Lung (tissue), 11 donors: ENCODE measurements at regions not wholly inside any gene's neighbourhood (a gene's known extent, or its start where the extent isn't known, plus 50 kb on each side); places are given as distances from the start of the nearest gene placed in this dataset.

Experiments
- ATAC-seq: fragments of 200-7000 bp; cut with Tn5 transposase; one replicate; pipeline ENCODE4 v1.9.1; 2020; ENCODE audit warnings: moderate number of reproducible peaks; ENCODE audit not compliant: insufficient read depth, low FRiP score
- DNase-seq, 3 donors: peaks; one replicate each; pipeline ENCODE4 v3.0.0-alpha.2; 2013 to 2017
- H3K27ac ChIP-seq, 2 donors: one replicate each; pipeline ENCODE4 v1.5.1; 2013; ENCODE audit warnings: mild to moderate bottlenecking in 2 of 2, moderate library complexity in 2 of 2, control low read depth in 1 of 2, inconsistent platforms in 1 of 2, low read depth in 1 of 2, low read length in 1 of 2
- H3K27me3 ChIP-seq, 3 donors: one replicate each; pipeline ENCODE4 v1.5.1; 2013; ENCODE audit warnings: low read length in 2 of 3; ENCODE audit not compliant: control insufficient read depth in 3 of 3, insufficient read depth in 3 of 3
- H3K36me3 ChIP-seq, 4 donors: one replicate each; pipeline ENCODE4 v1.5.1; 2013; ENCODE audit warnings: low read length in 4 of 4, mild to moderate bottlenecking in 1 of 4, moderate library complexity in 1 of 4; ENCODE audit not compliant: control insufficient read depth in 4 of 4, insufficient read depth in 4 of 4
- H3K4me1 ChIP-seq, 5 donors: one replicate each; pipeline ENCODE4 v1.5.1; 2013; ENCODE audit warnings: low read length in 5 of 5, mild to moderate bottlenecking in 2 of 5, moderate library complexity in 1 of 5; ENCODE audit not compliant: control insufficient read depth in 5 of 5, insufficient read depth in 5 of 5
- H3K4me3 ChIP-seq: one replicate; pipeline ENCODE4 v1.5.1; 2013; ENCODE audit warnings: mild to moderate bottlenecking, control low read depth, moderate library complexity
- H3K9ac ChIP-seq, 2 donors: one replicate each; pipeline ENCODE4 v1.5.1; 2013; ENCODE audit warnings: low read length in 2 of 2, control low read depth in 1 of 2; ENCODE audit not compliant: insufficient read depth in 1 of 2
- H3K9me3 ChIP-seq, 4 donors: one replicate each; pipeline ENCODE4 v1.5.1; 2013; ENCODE audit warnings: low read length in 3 of 4, mild to moderate bottlenecking in 1 of 4, moderate library complexity in 1 of 4; ENCODE audit not compliant: control insufficient read depth in 4 of 4, insufficient read depth in 3 of 4
- WGBS, 2 donors: extraction: QIAGEN DNeasy Blood & Tissue Kit; methylation state at CpG; one replicate each; pipeline ENCODE4 v1.1.7; 2013; 5-methylcytosine and 5-hydroxymethylcytosine counted together
- TF ChIP-seq, protein P1 (sequence below): IDR thresholded peaks from 2 replicates; pipeline ENCODE4 v1.5.1; 2012; ENCODE audit warnings: mild to moderate bottlenecking; ENCODE audit errors: control extremely low read depth, extremely low read depth
- donor health status: control.
- donor health status: control.
- donor health status: Bipolar disorder and iron deficiency.
- donor health status: healthy.
- donor health status: DM: yes; HTN: yes; CAD: no.

DNA sequence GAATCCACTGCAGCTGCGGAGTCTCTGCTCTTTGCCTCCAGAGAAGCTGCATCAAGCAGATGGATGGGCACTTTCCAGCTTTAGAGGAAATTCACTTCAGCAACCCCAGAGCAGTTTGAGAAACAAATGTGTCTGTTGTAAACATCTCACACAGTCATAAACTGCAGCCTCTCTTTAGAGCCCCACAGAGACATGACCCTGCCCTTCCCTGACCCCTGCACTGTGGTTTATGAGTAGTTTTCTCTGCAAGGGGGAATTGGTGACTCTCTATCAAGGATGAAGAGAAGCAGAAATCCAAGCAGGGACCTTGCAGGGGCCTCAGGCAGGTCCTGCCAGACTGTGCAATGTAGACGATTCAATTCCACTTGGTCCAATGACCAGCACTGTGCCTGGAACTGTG is 160.2 kb downstream of the SH2D4B start:
- H3K36me3 ChIP-seq: no peaks in the 10 kb centered on the region
- no peak overlapping the region for H3K4me3 ChIP-seq
- no peak overlapping the region for H3K27ac ChIP-seq
- H3K27me3 ChIP-seq: no peaks in the 10 kb centered on the region
- no peak overlapping the region for H3K9ac ChIP-seq
- 76 to 92% methylated on average over 2 of the region's 2 CpGs for WGBS, 2 donors
- no peak for ATAC-seq
- no peaks in the 10 kb centered on the region for H3K4me1 ChIP-seq
- DNase-seq: peak in 1 of 3 donors; percentile 9
- no peaks in the 10 kb centered on the region for H3K9me3 ChIP-seq
- TF ChIP-seq, protein P1, sequence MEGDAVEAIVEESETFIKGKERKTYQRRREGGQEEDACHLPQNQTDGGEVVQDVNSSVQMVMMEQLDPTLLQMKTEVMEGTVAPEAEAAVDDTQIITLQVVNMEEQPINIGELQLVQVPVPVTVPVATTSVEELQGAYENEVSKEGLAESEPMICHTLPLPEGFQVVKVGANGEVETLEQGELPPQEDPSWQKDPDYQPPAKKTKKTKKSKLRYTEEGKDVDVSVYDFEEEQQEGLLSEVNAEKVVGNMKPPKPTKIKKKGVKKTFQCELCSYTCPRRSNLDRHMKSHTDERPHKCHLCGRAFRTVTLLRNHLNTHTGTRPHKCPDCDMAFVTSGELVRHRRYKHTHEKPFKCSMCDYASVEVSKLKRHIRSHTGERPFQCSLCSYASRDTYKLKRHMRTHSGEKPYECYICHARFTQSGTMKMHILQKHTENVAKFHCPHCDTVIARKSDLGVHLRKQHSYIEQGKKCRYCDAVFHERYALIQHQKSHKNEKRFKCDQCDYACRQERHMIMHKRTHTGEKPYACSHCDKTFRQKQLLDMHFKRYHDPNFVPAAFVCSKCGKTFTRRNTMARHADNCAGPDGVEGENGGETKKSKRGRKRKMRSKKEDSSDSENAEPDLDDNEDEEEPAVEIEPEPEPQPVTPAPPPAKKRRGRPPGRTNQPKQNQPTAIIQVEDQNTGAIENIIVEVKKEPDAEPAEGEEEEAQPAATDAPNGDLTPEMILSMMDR: no peak

DNA sequence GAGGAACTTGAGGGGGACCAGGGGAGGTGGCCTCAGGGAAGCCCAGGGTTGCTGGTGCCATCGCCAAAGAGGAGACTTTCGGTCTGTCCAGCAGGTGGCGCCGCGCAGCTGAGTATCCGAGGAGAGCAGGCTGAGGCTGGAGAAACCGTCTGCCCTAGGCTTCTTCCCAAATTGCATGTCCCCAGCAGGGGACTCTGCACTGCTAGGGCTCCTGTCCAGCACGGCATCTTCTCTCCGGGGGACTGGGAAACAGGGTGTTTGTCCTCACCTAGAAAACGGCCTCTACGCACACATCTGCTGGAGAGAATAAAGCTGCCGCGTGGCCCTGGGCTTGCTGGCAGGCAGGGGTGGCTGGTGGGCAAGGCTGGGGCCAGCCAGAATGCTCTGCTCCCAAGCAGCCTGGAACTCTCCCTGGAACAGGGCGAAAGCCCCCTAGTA is 161.9 kb downstream of the SH2D4B start:
- H3K36me3 ChIP-seq: no peaks in the 10 kb centered on the region
- H3K4me3 ChIP-seq: no peak overlapping the region
- DNase-seq: peak; percentile 79 to 85 (median 84)
- no peaks in the 10 kb centered on the region for H3K27me3 ChIP-seq
- H3K9ac ChIP-seq: no peak overlapping the region
- peak; percentile 80 for ATAC-seq
- no peaks in the 10 kb centered on the region for H3K9me3 ChIP-seq
- WGBS, 2 donors: 20 to 21% methylated on average over 14 of the region's 14 CpGs
- no peak overlapping the region for H3K27ac ChIP-seq
- TF ChIP-seq, protein P1: peak; percentile 55
- no peaks in the 10 kb centered on the region for H3K4me1 ChIP-seq

DNA sequence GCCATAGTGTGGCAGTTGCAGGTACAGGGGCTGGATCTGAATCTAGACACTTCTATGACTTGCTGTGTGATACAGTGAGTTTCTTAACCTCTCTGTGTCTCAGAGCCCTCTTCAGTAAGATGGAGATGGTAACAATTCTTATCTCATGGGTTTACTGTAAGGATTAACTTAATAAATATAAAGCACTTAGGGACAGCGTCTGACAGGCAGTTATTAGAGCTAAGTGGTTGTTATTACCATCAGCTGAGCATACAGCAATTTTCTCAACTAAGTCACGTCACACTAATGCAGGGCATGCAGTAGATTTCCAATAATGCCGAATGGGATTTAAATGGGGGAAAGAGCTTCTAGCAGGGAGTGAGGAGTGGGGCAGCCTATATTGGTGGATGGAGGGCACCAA is 162.6 kb downstream of the SH2D4B start:
- Histone ChIP-seq H3K27me3 (no peaks in the 10 kb centered on the region), H3K9ac (no peak overlapping the region), H3K27ac (no peak overlapping the region), H3K9me3 (no peaks in the 10 kb centered on the region), H3K4me3 (no peak overlapping the region), H3K36me3 (no peaks in the 10 kb centered on the region), H3K4me1 (no peaks in the 10 kb centered on the region)
- ATAC-seq: no peak
- TF ChIP-seq, protein P1: no peak
- 89 to 94% methylated on average over 3 of the region's 3 CpGs for WGBS, 2 donors
- DNase-seq: no peak

DNA sequence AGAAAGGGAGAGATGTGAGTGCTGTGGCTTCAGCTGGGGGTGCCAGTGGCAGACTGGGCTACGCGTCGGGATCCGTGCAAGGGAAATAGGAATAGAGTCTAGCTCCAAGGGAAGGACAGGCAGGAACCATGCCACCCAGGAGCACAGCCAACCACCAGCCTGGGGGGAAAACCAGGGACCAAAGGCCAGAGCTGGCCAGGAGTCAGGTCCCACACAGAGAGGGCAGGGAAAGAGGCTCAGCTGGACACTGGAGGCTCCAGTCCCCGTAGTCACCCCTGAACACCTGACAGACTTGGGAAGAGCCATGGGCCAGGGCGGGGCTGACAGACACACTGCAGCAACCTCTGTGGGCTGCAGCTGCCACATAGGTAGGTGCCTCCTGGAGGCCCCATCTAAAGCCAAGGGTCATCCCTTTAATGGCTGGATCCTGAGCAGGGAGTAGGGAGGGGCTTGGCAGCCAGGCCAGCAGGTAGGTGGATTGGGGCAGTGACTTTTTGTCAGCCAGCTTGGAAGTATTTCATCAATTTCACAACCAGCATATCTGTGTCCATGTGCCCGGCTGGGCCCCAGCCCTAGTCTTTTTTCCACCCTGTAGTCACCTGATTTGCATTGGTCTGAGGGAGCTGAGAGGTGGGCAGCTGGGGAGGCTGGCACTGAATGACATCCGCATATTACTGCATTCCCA is 163.2 kb downstream of the SH2D4B start:
- no peak overlapping the region for H3K27ac ChIP-seq
- DNase-seq (no peak), ATAC-seq (no peak)
- no peak overlapping the region for H3K4me3 ChIP-seq
- no peaks in the 10 kb centered on the region for H3K4me1 ChIP-seq
- H3K9me3 ChIP-seq: no peaks in the 10 kb centered on the region
- TF ChIP-seq, protein P1: no peak
- H3K36me3 ChIP-seq: no peaks in the 10 kb centered on the region
- WGBS, 2 donors: 79 to 88% methylated on average over 8 of the region's 8 CpGs
- H3K9ac ChIP-seq: no peak overlapping the region
- no peaks in the 10 kb centered on the region for H3K27me3 ChIP-seq
